GM12878 (cell line): ENCODE measurements at regions not wholly inside any gene's neighbourhood (a gene's known extent, or its start where the extent isn't known, plus 50 kb on each side); places are given as distances from the start of the nearest gene placed in this dataset.

Experiments
- ATAC-seq: fragments of 200-7000 bp; cut with Tn5 transposase; 3 replicates; pipeline ENCODE4 v1.9.1; 2020; ENCODE audit warnings: mild to moderate bottlenecking, moderate library complexity
- BruUV-seq: library from RNA; stranded (reverse); fragments of 400-500 nt; replicated peaks from 2 replicates; lab custom pipeline; 2021; lab: Mats Ljungman, UMichigan
- CTCF ChIA-PET: fragments of 300-600 bp; sonication (Branson Sonifier 250); formaldehyde crosslinking; extraction: SDS; loops from one replicate; lab custom pipeline; 2021; ENCODE audit warnings: inconsistent platforms; lab: Yijun Ruan, JAX
- POLR2A ChIA-PET: fragments of 350-600 bp; formaldehyde crosslinking; extraction: SDS; loops from one replicate; lab custom pipeline; 2021; ENCODE audit warnings: inconsistent platforms; lab: Charles Lee
- RAD21 ChIA-PET: fragments of 300-600 bp; sonication (Branson Sonifier 250); formaldehyde crosslinking; loops from one replicate; lab custom pipeline; 2023; ENCODE audit warnings: antibody characterized with exemption; ENCODE audit not compliant: unreplicated experiment; lab: Charles Lee
- SMC1A ChIA-PET: fragments of 300-600 bp; sonication (Branson Sonifier 250); formaldehyde crosslinking; loops from one replicate; lab custom pipeline; 2023; ENCODE audit not compliant: unreplicated experiment, uncharacterized antibody; lab: Charles Lee
- DNase-seq: peaks from one replicate; pipeline ENCODE4 v3.0.0-alpha.2; 2011; ENCODE audit warnings: low read depth, low spot score
- FAIRE-seq: peaks from 3 replicates; lab custom pipeline; 2011; peaks lifted over from hg19 to GRCh38; lab: Jason Lieb, UNC
- H2AFZ ChIP-seq: 2 replicates; pipeline ENCODE4 v1.6.0; 2011; ENCODE audit warnings: low read depth, low read length, control low read depth; ENCODE audit not compliant: control insufficient read depth
- H3K27ac ChIP-seq: 2 replicates; pipeline ENCODE4 v1.5.1; 2011; ENCODE audit warnings: control low read depth; ENCODE audit not compliant: control insufficient read depth, insufficient read depth
- H3K27me3 ChIP-seq, 2 experiments: replicated peaks in 1 of 2; 2 replicates each; pipeline versions ENCODE4 v1.6.0 to v1.6.1; 2011; ENCODE audit warnings: low read length in 1 of 2; ENCODE audit not compliant: control insufficient read depth in 2 of 2, insufficient read depth in 2 of 2
- H3K36me3 ChIP-seq, 2 experiments: 2 replicates each; pipeline ENCODE4 v1.5.1; 2011; ENCODE audit warnings: low read length in 1 of 2; ENCODE audit not compliant: control insufficient read depth in 2 of 2, insufficient read depth in 2 of 2
- H3K4me1 ChIP-seq: 2 replicates; pipeline ENCODE4 v1.6.1; 2011; ENCODE audit warnings: mild to moderate bottlenecking, low read length, moderate library complexity, mixed read lengths; ENCODE audit not compliant: control insufficient read depth, insufficient read depth
- H3K4me2 ChIP-seq: 2 replicates; pipeline ENCODE4 v1.6.0; 2011; ENCODE audit warnings: control low read depth; ENCODE audit not compliant: control insufficient read depth, insufficient read depth
- H3K4me3 ChIP-seq: fragments of 200-600 bp; sonication (generic); 2 replicates; pipeline ENCODE4 v1.5.1; 2016
- H3K79me2 ChIP-seq: 2 replicates; pipeline ENCODE4 v1.6.0; 2011; ENCODE audit warnings: low read length; ENCODE audit not compliant: control insufficient read depth, insufficient read depth
- H3K9ac ChIP-seq: 2 replicates; pipeline ENCODE4 v1.8.0; 2011; ENCODE audit warnings: low read length, control low read depth, mixed read lengths; ENCODE audit not compliant: control insufficient read depth, insufficient read depth
- H3K9me3 ChIP-seq: replicated peaks from 3 replicates; pipeline ENCODE4 v1.5.1; 2011; ENCODE audit warnings: mild to moderate bottlenecking, low read length; ENCODE audit not compliant: control insufficient read depth, insufficient read depth
- H4K20me1 ChIP-seq: 2 replicates; pipeline ENCODE4 v1.6.0; 2011; ENCODE audit not compliant: control insufficient read depth, insufficient read depth
- ATF2 ChIP-seq: IDR thresholded peaks from 2 replicates; pipeline ENCODE4 v1.6.1; 2012; ENCODE audit warnings: low read length, inconsistent platforms
- CHD4 ChIP-seq: fragments of 200-600 bp; sonication (generic); IDR thresholded peaks from 2 replicates; pipeline ENCODE4 v1.6.1; 2016; ENCODE audit warnings: mild to moderate bottlenecking
- E2F8 ChIP-seq: fragments of 450-650 bp; IDR thresholded peaks from 2 replicates; pipeline ENCODE4 v1.6.1; 2018; ENCODE audit warnings: mild to moderate bottlenecking, low read depth, moderate library complexity; ENCODE audit not compliant: partially characterized antibody
- ESRRA ChIP-seq: IDR thresholded peaks from 2 replicates; pipeline ENCODE4 v1.6.1; 2012; ENCODE audit warnings: mild to moderate bottlenecking, low read length, improper control_type of control experiment
- IRF5 ChIP-seq: fragments of 450-650 bp; IDR thresholded peaks from 2 replicates; pipeline ENCODE4 v1.6.1; 2017; ENCODE audit warnings: borderline replicate concordance
- POLR2A ChIP-seq: IDR thresholded peaks from 2 replicates; pipeline ENCODE4 v1.6.1; 2011; ENCODE audit warnings: low read depth, mild to moderate bottlenecking, low read length
- PRDM15 ChIP-seq: fragments of 450-650 bp; formaldehyde crosslinking; IDR thresholded peaks from 2 replicates; pipeline ENCODE4 v1.4.0; 2020; ENCODE audit warnings: mild to moderate bottlenecking, moderate library complexity
- TARDBP ChIP-seq: IDR thresholded peaks from 2 replicates; pipeline ENCODE4 v1.6.1; 2016; ENCODE audit warnings: borderline replicate concordance
- TCF7 ChIP-seq: IDR thresholded peaks from 2 replicates; pipeline ENCODE4 v1.6.1; 2014; ENCODE audit warnings: antibody characterized with exemption, borderline replicate concordance
- WGBS: methylation state at CpG from one replicate; pipeline ENCODE4 v1.1.6; 2016; ENCODE audit warnings: low lambda C conversion rate; ENCODE audit not compliant: insufficient replicate concordance, insufficient coverage; ENCODE audit errors: missing lambda C conversion rate; 5-methylcytosine and 5-hydroxymethylcytosine counted together
- in situ Hi-C: fragments of 300-500 bp; cut with MboI; formaldehyde crosslinking; loops from 9 replicates; pipeline ENCODE4 v1.14.3; 2018; ENCODE audit warnings: mixed read lengths
- intact Hi-C: fragments of 100-400 bp; cut with micrococcal nuclease; formaldehyde crosslinking; loops from one replicate; pipeline ENCODE4 v1.14.2; 2022; ENCODE audit not compliant: unreplicated experiment

- H3K27me3 ChIP-seq = no peaks in the 10 kb centered on the region
- no peaks in the 10 kb centered on the region for H3K36me3 ChIP-seq
- RAD21 ChIA-PET = no interaction called here
- POLR2A ChIA-PET = no interaction called here
- H3K4me2 ChIP-seq = no peak overlapping the region
- H3K79me2 ChIP-seq = no peaks in the 10 kb centered on the region
- H3K27ac ChIP-seq = no peak overlapping the region
- BruUV-seq = no TSS peak
- no peak overlapping the region for H2AFZ ChIP-seq
- SMC1A ChIA-PET = no interaction called here
- CTCF ChIA-PET = no interaction called here
- no peaks in the 10 kb centered on the region for H4K20me1 ChIP-seq
- no peak overlapping the region for H3K4me3 ChIP-seq
- H3K9ac ChIP-seq = no peak overlapping the region
- no peaks in the 10 kb centered on the region for H3K9me3 ChIP-seq
- FAIRE-seq = no peak
- DNase-seq = no peak
- TF ChIP-seq IRF5 (no peak), PRDM15 (CRISPR knock-in tag) (no peak)
- 0% methylated on average over 2 of the region's 2 CpGs for WGBS
- ATAC-seq = no peak
- H3K4me1 ChIP-seq = no peaks in the 10 kb centered on the region
- intact Hi-C loops (no loop called here), in situ Hi-C loops (no loop called here)
These were observed 123.9 kb upstream of the ARGLU1 start for GRCh38 chr13:106691861-106692260.

DNA sequence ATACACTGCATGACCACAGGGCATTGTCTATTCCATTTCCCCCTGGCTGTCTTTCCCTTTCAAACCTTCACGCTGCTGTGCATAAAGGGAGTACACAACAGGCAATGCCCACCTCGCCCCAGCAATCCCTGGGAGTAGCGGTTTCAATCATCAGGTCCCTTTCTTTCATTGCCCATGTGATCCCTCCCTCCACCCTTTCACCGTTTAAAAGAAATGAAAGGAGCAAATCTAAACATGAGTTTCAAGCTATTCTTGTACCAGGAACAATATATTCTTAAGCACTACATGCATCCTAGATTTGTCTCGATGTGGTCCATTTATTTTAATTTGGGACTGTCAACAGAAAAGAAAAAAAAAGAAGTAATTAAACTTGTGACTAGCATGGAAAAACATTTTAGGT, 123.4 kb upstream of the ARGLU1 start:
- no peak for ATAC-seq
- 14% methylated on average over 5 of the region's 5 CpGs for WGBS
- ChIA-PET SMC1A (no interaction called here), CTCF (no interaction called here), POLR2A (no interaction called here), RAD21 (no interaction called here)
- no peaks in the 10 kb centered on the region for H3K4me1 ChIP-seq
- H3K9me3 ChIP-seq = no peaks in the 10 kb centered on the region
- no peak overlapping the region for H2AFZ ChIP-seq
- H3K79me2 ChIP-seq = no peaks in the 10 kb centered on the region
- no peaks in the 10 kb centered on the region for H3K27me3 ChIP-seq
- H3K4me3 ChIP-seq = no peak overlapping the region
- H3K27ac ChIP-seq = no peak overlapping the region
- no peak overlapping the region for H3K4me2 ChIP-seq
- H4K20me1 ChIP-seq = no peaks in the 10 kb centered on the region
- no peak overlapping the region for H3K9ac ChIP-seq
- intact Hi-C loops = no loop called here
- DNase-seq = no peak
- no peak for FAIRE-seq
- H3K36me3 ChIP-seq = no peaks in the 10 kb centered on the region
- in situ Hi-C loops = no loop called here
- BruUV-seq = no TSS peak
- TF ChIP-seq ESRRA (no peak), E2F8 (no peak), TARDBP (no peak), CHD4 (no peak), POLR2A (no peak), TCF7 (no peak), ATF2 (no peak)
